PC-9 (cell line): ENCODE measurements at regions not wholly inside any gene's neighbourhood (a gene's known extent, or its start where the extent isn't known, plus 50 kb on each side); places are given as distances from the start of the nearest gene placed in this dataset.

Source experiments
- BruUV-seq: library from RNA; stranded (reverse); fragments of 400-500 nt; replicated peaks from 2 replicates; lab custom pipeline; 2021; lab: Mats Ljungman, UMichigan
- CTCF ChIA-PET: fragments of 300-600 bp; sonication (Branson Sonifier 250); formaldehyde crosslinking; loops from one replicate; lab custom pipeline; 2022; ENCODE audit warnings: antibody characterized with exemption; lab: Charles Lee
- POLR2A ChIA-PET: fragments of 300-600 bp; sonication (Branson Sonifier 250); formaldehyde crosslinking; loops from one replicate; lab custom pipeline; 2022; ENCODE audit warnings: antibody characterized with exemption; ENCODE audit not compliant: unreplicated experiment; lab: Charles Lee
- DNase-seq, 2 experiments: peaks; one replicate each; pipeline versions ENCODE4 v3.0.0 to v3.0.0-alpha.2; 2015 to 2022; ENCODE audit warnings: mixed read lengths in 1 of 2
- H2AFZ ChIP-seq: fragments of 200-600 bp; sonication (generic); 2 replicates; pipeline ENCODE4 v1.8.1; 2017; ENCODE audit warnings: antibody characterized with exemption
- H3F3A ChIP-seq: fragments of 200-600 bp; sonication (generic); 2 replicates; pipeline ENCODE4 v1.8.1; 2017; ENCODE audit warnings: antibody characterized with exemption, mild to moderate bottlenecking, low read depth; ENCODE audit not compliant: insufficient read depth
- H3K27ac ChIP-seq: fragments of 200-600 bp; sonication (generic); 2 replicates; pipeline ENCODE4 v1.6.1; 2016; ENCODE audit warnings: mixed run types
- H3K27me3 ChIP-seq: fragments of 200-600 bp; sonication (generic); 2 replicates; pipeline ENCODE4 v1.6.1; 2016; ENCODE audit warnings: low read depth, mixed run types; ENCODE audit not compliant: insufficient read depth
- H3K36me3 ChIP-seq: fragments of 200-600 bp; sonication (generic); 2 replicates; pipeline ENCODE4 v1.6.1; 2016; ENCODE audit warnings: low read depth, mixed run types
- H3K4me1 ChIP-seq: fragments of 200-600 bp; sonication (generic); replicated peaks from 2 replicates; pipeline ENCODE4 v1.6.1; 2016; ENCODE audit warnings: mixed run types; ENCODE audit not compliant: insufficient read depth
- H3K4me2 ChIP-seq: fragments of 200-600 bp; sonication (generic); 2 replicates; pipeline ENCODE4 v1.6.1; 2017; ENCODE audit warnings: mixed run types
- H3K4me3 ChIP-seq: fragments of 200-600 bp; sonication (generic); 2 replicates; pipeline ENCODE4 v1.6.1; 2016; ENCODE audit warnings: mixed run types
- H3K79me2 ChIP-seq: fragments of 200-600 bp; sonication (generic); 2 replicates; pipeline ENCODE4 v1.6.1; 2017; ENCODE audit warnings: low read depth, mixed run types
- H3K9me2 ChIP-seq: fragments of 200-600 bp; sonication (generic); 2 replicates; pipeline ENCODE4 v1.8.1; 2017; ENCODE audit warnings: mild to moderate bottlenecking; ENCODE audit not compliant: insufficient read depth
- H3K9me3 ChIP-seq: fragments of 200-600 bp; sonication (generic); 2 replicates; pipeline ENCODE4 v1.8.1; 2016; ENCODE audit warnings: low read depth; ENCODE audit not compliant: insufficient read depth
- H4K20me1 ChIP-seq: fragments of 200-600 bp; sonication (generic); 2 replicates; pipeline ENCODE4 v1.8.1; 2017; ENCODE audit not compliant: insufficient read depth
- EZH2 ChIP-seq: fragments of 200-600 bp; sonication (generic); IDR thresholded peaks from 2 replicates; pipeline ENCODE4 v1.8.0; 2017; ENCODE audit warnings: antibody characterized with exemption, low read depth
- intact Hi-C: fragments of 100-400 bp; cut with micrococcal nuclease; formaldehyde crosslinking; loops from one replicate; pipeline ENCODE4 v1.10.0; 2022; ENCODE audit not compliant: unreplicated experiment
- TF ChIP-seq, protein P1 (sequence below): fragments of 200-600 bp; sonication (generic); conservative IDR thresholded peaks from 2 replicates; pipeline ENCODE4 v1.6.1; 2017; ENCODE audit warnings: mixed run types, antibody characterized with exemption, mild to moderate bottlenecking, moderate library complexity

- no TSS peak for BruUV-seq
- Histone ChIP-seq H4K20me1 (no peaks in the 10 kb centered on the region), H3K4me2 (no peak overlapping the region), H3K79me2 (no peaks in the 10 kb centered on the region), H3K27ac (no peak overlapping the region), H3K4me3 (no peak overlapping the region), H3K27me3 (no peaks in the 10 kb centered on the region), H3K4me1 (no peaks in the 10 kb centered on the region), H3K9me2 (no peaks in the 10 kb centered on the region), H2AFZ (no peak overlapping the region), H3K9me3 (no peaks in the 10 kb centered on the region), H3K36me3 (no peaks in the 10 kb centered on the region), H3F3A (no peaks in the 10 kb centered on the region)
- ChIA-PET CTCF (no interaction called here), POLR2A (no interaction called here)
- intact Hi-C loops, result no loop called here
- no peak for DNase-seq
- TF ChIP-seq EZH2, result no peak
- TF ChIP-seq, protein P1, sequence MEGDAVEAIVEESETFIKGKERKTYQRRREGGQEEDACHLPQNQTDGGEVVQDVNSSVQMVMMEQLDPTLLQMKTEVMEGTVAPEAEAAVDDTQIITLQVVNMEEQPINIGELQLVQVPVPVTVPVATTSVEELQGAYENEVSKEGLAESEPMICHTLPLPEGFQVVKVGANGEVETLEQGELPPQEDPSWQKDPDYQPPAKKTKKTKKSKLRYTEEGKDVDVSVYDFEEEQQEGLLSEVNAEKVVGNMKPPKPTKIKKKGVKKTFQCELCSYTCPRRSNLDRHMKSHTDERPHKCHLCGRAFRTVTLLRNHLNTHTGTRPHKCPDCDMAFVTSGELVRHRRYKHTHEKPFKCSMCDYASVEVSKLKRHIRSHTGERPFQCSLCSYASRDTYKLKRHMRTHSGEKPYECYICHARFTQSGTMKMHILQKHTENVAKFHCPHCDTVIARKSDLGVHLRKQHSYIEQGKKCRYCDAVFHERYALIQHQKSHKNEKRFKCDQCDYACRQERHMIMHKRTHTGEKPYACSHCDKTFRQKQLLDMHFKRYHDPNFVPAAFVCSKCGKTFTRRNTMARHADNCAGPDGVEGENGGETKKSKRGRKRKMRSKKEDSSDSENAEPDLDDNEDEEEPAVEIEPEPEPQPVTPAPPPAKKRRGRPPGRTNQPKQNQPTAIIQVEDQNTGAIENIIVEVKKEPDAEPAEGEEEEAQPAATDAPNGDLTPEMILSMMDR, result no peak
These were observed 56.6 kb downstream of the HLA-G start for GRCh38 chr6:29884261-29884660.

- BruUV-seq, result no TSS peak
- Histone ChIP-seq H3K4me1 (no peaks in the 10 kb centered on the region), H3K36me3 (no peaks in the 10 kb centered on the region), H3K27ac (no peak overlapping the region), H3F3A (no peaks in the 10 kb centered on the region), H2AFZ (no peak overlapping the region), H3K27me3 (no peaks in the 10 kb centered on the region), H3K9me3 (no peaks in the 10 kb centered on the region), H3K9me2 (no peaks in the 10 kb centered on the region), H3K4me2 (peak overlapping the region; percentile 51), H3K4me3 (no peak overlapping the region), H3K79me2 (no peaks in the 10 kb centered on the region), H4K20me1 (no peaks in the 10 kb centered on the region)
- CTCF ChIA-PET, result no interaction called here
- POLR2A ChIA-PET, result no interaction called here
- intact Hi-C loops, result no loop called here
- DNase-seq, result no peak
- TF ChIP-seq, protein P1, result no peak
- no peak for TF ChIP-seq EZH2
These were observed 55.6 kb upstream of the HLA-A start for GRCh38 chr6:29886701-29887100.

- TF ChIP-seq EZH2, result no peak
- TF ChIP-seq, protein P1, result no peak
- Histone ChIP-seq H4K20me1 (no peaks in the 10 kb centered on the region), H3K9me3 (no peaks in the 10 kb centered on the region), H3K4me2 (peak overlapping the region; percentile 51), H3K27ac (no peak overlapping the region), H3K79me2 (no peaks in the 10 kb centered on the region), H3K9me2 (no peaks in the 10 kb centered on the region), H2AFZ (no peak overlapping the region), H3K4me3 (peak overlapping the region; percentile 41; the same call in 1 of the 2 replicates), H3K27me3 (no peaks in the 10 kb centered on the region), H3F3A (no peaks in the 10 kb centered on the region), H3K4me1 (no peaks in the 10 kb centered on the region), H3K36me3 (no peaks in the 10 kb centered on the region)
- DNase-seq, result peak in 1 of 2 experiments; percentile 12
- ChIA-PET POLR2A (no interaction called here), CTCF (no interaction called here)
- BruUV-seq, result no TSS peak
- intact Hi-C loops, result no loop called here
These were observed 55.0 kb upstream of the HLA-A start for GRCh38 chr6:29887330-29887818.
